NCI-H1105 treated with DMSO at 0.1 percent for 48 hours (cell line): ENCODE measurements at regions not wholly inside any gene's neighbourhood (a gene's known extent, or its start where the extent isn't known, plus 50 kb on each side); places are given as distances from the start of the nearest gene placed in this dataset.

ENCODE experiments used
- DNase-seq: peaks from one replicate; lab custom pipeline; 2025; lab: John Stamatoyannopoulos, UW

DNA sequence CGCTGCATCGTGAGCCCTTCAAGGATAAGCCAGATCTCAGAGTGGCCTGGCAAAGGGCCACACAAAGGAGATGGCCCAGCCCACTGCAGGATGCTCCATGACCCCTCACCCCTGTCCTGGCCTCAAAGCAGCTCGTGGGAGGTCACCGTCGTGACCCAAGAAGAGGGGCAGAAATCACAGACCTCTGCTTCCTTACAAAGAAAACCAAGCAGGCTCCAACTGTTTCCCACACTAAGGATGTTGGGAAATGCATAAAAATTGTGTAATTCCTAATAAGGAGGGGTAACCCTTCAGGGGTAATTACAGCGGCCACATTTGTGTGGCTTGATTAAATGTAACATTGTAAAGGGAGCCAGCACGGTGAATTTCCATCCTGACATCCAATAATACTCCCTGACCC lies 102.3 kb downstream of the BOD1L2 start:
- no peak for DNase-seq

DNA sequence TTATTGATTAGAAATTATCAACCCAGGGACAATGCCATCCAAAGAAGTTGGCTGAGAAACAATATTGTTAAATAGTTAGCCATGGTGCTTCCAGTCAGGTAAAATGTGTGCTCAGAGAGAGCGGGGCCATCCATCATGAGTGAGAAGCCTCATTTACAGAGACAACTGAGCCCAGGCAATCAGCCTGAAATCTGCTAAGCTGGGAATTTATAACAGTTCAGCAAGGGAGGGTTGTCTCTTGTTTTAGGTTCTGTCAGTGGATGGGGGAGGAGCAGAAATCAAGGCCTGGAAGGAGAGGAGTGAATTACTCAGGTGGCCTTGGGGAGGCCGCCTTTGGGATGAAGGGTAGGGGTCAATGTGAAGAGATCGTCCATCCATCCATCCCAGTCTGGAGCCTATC lies 102.5 kb upstream of the ST8SIA3 start:
- DNase-seq: no peak

DNA sequence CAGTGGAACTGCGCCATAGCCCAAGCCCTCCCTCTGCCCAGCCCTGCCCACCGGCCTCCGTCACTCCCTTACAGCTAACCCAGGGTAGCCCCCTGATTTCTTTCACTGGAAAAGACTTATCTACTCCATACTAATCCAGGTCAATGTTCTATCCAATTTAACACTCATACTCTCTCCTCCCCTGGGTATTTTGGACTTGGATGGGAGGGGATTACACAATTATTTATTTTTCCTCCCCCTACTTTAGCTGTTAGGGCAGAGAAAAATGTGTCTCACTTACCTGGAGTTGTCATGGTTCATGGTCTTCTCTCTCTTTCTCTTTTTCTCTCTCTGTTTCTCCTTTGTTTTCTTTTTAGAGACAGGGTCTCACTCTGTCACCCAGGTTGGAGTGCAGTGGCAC lies 100.6 kb upstream of the ST8SIA3 start:
- no peak for DNase-seq

DNA sequence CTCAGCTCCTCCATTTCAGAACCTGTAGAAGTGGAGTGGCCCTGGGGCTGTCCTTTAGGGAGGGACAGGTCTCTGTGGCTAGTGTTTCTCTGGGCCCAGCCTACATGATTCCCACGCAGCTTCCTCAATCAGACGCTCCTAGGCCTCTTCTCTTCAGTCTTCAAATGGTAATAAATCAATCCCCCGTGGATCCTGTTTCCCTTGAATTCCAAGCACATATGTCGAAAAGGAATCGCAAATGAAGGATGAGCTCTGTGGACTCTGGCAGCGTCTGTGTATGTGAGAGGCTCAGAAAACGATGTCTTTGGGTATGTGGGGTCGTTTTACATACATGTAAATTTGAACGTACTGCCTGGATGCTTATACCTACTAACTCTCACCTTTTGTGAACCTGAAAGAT lies 98.5 kb upstream of the ST8SIA3 start:
- no peak for DNase-seq

DNA sequence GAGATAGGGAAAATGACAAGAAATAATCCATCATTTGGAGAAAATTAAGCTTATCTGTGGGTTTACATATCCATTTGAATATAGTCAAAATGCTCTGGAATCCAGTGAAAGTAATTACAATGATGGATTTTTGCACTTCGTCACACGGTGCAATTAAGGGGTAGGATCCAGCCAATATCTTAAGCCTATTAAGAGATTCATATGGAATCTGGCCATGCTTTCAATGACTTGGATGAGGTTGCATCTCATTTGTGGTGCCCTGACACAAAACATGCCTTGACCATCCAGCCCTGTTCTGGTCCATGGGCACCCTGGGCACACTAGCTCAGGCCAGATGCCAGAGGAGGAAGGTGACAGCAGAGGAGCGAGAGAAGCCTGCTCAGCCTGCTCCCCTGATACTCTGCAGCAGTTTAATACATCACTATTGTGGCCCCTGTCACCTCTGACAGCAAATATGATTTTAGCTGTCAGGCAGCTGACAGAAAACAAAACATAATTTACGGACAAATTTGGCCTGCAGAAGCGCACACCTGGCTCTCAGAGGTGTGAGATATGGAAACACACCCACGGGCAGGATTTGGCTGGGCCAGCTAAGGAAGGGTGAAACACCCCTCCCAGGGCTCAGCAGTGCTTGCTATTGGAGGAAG lies 94.1 kb upstream of the ST8SIA3 start:
- peak; percentile 13 for DNase-seq

DNA sequence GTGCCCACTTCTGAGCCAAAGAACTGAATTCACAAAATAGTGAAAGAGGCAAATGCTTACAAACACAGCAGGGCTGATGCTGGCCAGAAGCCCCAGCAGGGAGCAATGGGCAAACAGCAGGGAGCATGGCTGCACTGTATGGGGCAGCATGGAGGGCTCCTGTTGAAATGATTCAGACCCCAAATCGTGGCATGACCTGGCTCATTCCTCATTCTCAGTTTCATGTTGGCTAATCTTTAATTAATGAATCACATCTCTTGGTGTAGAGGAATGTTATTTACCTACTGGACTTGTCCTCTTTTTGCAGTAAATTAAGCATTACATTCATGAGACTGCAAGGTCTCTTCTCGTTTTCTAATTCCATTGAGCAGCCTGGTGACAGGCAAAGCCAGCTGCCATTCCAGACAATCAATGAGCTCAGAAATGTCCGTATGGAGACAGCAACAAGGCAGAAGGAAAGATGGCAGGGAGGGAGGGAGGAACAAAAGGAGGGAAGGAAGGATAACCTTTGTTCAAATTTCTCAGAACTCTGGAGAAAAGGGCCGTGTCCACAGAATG lies 84.9 kb upstream of the ST8SIA3 start:
- no peak for DNase-seq

DNA sequence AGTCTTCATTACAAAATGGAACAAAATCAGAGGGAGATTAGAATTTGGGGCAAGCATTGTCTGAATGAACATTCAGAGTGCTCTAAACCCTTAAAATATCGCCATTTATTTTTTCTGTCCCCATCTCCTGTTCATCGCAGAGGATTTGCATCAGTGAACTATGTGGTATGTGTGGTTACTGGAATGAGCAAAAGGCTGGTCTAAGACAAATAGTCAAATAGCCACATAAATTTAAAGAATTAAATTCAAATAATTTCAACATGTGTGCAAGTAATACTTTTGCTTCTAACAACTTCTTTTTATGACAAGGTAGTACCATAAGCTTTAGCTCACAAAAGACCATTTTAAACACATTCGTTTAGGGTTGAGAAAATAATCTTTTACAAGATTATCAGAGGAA lies 82.6 kb upstream of the ST8SIA3 start:
- no peak for DNase-seq

DNA sequence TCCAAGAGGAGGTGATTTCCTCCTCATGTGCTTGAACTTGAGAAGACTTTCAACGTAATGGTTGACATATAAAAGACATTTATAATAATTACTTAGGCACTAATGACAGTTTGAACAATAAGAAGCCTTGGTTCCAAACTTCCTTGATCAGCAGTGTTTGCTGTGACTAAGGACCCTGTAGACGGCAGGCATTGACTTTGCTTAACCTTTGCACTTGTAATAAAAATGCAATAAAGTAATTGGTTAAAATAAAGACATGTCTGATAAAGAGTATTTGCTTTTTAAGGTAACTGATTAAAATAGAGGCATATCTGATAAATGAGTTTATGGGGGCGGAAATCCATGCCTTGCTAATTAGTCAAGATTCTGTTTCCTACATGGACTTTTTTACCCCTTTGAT lies 82.2 kb upstream of the ST8SIA3 start:
- no peak for DNase-seq

DNA sequence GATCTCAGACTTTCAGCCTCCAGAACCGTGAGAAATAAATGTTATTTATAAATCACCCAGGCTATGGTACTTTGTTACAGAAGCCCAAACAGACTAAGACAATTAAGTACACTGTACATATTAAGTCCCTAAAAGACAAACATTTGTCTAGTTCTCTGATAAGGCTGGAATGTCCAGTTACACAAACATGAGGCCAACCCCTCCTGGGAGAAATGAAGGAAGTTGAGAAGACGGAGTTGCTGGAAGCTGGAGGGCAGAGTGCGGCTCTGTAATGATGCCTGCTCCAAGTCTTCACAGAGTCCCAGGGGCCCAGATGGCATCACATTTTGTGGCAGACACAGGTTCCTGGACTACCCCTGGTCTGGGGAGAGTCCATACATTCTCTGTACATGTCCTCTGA lies 79.2 kb upstream of the ST8SIA3 start:
- no peak for DNase-seq

DNA sequence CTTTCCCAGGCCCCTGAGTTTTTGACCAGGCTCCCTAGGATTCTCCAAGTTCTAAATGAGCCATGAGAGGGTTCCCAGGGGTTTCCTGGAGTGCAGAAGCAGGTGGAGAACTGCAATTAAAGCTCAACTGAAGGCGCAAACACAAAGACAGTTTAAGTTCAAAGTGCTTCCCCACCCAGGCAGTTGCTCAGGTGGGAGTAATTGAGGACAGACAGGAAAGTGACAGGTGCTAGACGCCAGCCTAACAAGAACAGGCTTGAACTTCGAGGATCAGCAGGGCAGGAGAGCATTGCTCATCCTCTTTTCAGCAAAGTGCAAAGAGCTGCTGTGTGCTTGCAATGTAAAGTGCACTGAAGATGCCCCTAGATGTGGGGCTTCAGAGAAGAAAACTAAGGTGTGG lies 77.2 kb upstream of the ST8SIA3 start:
- peak; percentile 72 for DNase-seq

DNA sequence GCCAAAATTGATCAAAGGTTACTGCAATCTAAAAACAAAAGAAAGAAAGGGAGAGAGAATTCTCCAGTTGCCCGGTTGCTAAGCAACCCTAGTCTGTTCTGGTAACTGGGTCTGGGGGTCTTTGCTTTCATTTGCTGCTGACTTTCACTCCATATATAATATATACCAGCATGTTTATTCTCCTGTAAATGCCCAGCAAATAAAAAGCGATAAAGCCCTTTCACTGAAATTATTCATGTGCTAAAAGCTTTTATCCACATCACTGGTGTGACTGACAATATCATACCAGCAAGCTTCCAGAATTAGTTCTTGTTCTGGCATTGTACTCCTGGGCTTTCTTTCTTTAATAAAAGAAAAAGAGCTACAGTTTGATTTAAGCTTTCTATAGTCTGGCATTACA lies 75.5 kb upstream of the ST8SIA3 start:
- DNase-seq: peak; percentile 51

DNA sequence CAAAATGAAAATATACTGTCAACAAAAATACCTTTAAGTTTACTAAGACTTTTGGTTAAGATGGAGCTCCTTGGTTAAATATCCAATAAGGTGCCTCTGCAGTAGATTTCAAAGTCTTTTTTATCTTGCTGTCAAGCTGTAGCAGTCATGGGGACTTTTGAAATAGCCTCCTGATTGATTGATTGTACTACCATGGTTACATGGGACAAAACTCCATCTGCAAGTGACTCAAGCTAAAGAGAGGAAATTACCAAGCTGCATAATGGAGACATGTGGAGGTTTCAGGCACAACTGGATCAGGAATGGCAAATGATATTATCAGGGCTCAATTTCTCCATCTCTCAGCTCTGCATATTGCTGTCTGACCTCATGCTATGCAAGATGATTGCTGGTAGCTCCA lies 73.4 kb upstream of the ST8SIA3 start:
- DNase-seq: no peak

DNA sequence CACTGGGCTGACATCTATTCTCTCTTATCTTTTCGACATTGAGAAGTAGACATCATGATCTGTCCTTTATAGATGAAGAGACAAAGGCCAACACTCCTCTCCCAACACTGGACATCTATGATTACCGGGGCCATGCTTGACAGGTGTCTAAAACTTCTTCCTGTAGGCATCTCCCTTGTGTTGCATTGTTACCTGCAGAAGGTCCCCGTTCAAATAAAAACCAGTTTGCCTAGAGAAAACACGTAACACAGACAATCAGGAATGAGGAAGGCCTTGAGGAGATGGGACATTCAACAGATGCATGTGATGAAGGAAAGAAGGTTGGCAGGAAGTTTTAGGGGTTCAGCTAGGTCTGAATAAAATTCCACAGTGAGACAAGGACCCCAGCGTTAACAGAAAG lies 70.8 kb upstream of the ST8SIA3 start:
- DNase-seq: no peak

DNA sequence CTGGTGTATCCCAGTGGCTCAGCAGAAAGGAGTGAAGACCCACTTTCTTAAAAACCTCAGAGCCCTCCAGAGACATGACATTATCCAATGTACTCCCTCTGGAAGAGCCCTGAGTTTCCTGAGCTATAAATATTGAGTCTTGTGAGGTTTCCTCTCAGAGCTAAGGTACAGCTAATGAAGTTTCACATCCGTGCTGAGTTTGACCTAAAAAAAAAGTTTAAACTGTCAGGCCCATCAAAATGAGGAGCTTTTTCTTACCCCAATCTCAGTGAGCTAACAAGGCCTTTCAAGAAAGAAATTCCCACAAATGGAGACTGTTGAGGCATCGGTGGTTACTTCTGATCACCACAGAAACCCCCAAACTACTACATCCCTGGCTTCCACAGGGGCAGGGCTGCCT lies 65.4 kb upstream of the ST8SIA3 start:
- DNase-seq: no peak

DNA sequence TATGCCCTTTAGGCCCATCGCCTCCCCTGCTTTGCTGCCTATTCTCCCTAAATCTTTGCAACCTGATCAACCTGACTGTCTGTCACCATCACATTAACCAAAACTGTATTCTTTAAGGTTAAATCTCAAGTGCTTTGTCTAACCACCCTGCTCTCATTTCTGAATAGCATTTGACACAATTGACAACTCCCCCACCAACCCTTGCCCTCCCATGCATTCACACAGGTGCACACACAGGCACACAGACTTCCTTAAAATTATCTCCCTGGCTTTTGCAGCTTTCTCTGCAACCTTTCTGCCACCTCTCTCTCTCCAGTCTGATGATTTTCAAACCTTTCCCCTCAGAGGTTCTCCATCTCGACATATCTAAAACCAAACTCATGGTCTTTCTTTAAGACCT lies 64.6 kb upstream of the ST8SIA3 start:
- no peak for DNase-seq

DNA sequence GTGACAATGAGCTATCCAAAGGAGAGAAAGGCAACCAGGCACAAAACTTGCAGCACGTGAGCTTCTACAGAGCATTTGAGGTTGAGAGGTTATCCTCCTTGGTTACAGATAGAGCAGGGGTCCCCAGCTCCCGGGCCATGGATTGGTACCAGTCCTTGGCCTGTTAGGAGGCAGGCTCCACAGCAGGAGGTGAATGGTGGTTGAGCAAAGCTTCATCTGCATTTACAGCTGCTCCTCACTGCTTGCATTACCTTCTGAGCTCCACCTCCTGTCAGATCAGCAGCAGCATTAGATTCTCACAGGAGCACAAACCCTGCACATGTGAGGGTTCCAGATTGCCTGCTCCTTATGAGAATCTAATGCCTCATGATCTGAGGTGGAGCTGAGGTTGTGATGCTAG lies 57.8 kb upstream of the ST8SIA3 start:
- no peak for DNase-seq

DNA sequence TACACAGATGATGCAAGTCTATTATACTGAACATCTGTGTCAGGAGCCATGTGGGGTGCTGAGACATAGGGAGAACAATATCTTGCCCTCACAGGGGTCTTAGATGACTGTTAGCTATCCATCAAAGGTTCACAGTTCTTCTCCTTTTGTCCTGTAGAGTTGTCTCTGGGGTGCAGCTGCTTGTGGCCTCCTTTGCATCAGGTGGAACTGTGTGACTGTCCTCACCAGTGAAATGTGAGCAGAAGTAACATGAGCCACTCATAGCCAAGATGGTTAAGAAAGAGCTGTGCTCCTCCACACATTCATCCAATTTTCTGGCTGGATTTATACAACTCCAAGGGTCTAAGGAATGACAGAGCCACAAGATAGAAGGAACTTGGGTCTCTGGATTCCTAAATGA lies 56.0 kb upstream of the ST8SIA3 start:
- no peak for DNase-seq

DNA sequence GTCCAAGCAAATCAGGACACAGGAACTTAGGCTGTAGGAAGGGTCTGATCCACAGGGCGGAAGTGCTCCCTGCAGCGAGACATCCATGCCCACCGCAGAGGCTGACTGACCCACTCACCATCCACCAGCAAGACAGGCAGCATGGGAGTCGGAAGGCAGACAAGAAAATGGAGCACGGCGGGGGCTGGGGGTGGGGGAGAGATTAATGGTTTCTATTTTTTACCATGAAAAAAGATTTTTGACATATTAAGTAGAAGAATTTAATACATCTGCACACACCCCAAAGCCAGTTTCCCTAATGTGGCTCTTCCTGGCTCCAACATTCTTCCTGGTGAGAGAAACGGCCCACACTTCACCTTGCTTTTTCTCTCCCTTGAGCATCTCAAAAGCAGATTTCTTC lies 55.1 kb upstream of the ST8SIA3 start:
- no peak for DNase-seq

DNA sequence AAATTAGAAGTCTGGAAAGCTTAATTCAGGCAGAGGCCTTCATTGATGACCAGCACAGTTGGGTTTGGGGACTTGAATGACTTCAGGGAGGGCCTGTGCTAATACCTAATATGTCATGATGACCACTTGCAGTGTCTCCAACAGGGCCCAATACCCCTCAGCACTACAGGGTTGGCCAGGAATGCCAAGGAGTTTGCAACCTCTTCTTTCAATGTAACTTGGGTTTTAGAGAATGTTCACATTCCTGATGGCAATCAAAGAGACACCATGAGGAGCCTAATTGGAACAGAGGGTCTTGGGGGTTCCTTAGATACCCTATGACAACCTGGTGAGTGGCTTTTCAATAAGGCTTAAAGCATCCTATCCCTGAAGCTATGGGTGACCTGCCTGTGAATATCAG lies 52.4 kb upstream of the ST8SIA3 start:
- no peak for DNase-seq

DNA sequence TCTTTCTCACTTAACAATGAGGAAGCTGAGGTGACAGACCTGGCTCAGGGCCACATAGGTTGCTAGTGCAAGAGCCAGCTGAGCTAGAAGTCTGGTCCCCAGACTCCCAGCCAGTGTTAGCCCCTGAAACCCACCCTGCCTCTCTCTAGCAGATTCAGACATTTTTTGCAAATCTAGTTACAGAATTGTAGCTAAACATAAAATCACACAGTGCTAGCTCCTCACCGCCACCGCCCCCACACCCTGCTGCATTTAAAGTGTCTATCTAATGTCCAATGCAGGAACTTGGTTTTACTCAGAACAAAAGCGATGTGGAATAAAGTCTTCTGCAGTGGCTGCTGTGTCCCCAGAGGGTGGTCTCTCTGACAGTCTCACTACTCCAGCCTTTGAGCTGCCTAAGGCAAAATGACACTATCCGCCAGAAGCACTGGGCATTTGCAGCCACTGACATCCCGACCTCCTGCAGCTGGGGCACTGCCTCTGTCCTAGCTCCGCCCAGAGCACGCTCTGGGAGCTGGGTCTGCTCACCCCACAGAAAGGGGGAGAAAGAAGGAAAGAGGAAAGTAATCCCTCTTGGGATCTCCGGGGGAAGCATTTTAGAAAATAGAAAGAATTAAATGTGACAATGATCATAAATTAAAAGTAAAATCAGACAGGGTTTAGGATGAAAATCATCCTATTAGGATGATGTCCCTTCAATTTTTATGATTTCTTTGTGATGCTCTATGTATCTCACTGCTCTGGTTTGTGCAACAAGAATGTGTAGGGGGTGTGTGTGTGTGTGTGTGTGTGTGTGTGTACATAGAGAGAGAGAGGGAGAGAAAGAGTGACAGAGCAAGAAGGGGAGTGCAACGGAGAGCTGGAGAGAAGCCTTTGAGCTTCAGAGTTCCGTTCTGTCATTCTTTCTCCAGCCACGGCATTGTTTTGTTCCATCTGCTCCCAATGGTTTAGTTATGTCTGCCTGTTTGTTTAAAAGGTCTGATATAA lies 50.5 kb upstream of the ST8SIA3 start:
- DNase-seq: no peak
